HG03175 (cell line): ENCODE measurements at regions not wholly inside any gene's neighbourhood (a gene's known extent, or its start where the extent isn't known, plus 50 kb on each side); places are given as distances from the start of the nearest gene placed in this dataset.

Source experiments
- ATAC-seq: cut with Tn5 transposase; IDR thresholded peaks from one replicate; pipeline ENCODE4 v1.9.1; 2021; ENCODE audit warnings: mild to moderate bottlenecking, moderate library complexity; ENCODE audit not compliant: unreplicated experiment

DNA sequence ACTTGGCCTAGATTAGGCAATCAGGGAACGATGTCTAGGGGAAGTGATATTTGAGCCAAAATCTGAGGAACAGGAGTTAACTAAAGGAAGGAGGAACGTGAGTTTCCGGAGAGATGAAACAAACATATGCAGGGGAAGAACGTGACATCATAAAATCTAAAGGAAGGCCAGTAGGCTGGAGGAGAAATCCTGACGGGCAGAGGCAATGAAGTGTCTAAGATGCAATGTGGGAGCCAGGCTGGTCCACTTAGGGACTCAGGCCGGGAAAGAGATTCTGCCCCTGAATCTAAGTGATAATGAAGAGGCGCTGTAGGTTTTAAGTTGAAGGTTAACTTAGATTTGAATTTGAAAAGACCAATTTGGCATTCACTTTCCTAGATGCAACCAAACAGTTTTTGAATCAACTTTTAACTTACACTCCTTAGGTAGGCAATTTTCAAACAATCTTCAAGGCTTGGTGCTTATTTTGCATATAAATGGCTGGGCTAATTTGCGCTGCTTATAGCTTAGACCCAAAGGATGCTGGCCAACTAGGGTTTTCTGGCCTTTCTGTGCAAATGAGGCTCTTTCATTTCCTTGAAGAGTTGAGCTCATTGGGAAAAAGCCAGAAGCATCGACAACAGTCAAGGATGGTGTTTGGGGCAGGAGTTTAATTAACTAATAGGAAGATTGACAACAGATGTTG, 221.7 kb downstream of the SOX11 start:
- ATAC-seq, result no peak

DNA sequence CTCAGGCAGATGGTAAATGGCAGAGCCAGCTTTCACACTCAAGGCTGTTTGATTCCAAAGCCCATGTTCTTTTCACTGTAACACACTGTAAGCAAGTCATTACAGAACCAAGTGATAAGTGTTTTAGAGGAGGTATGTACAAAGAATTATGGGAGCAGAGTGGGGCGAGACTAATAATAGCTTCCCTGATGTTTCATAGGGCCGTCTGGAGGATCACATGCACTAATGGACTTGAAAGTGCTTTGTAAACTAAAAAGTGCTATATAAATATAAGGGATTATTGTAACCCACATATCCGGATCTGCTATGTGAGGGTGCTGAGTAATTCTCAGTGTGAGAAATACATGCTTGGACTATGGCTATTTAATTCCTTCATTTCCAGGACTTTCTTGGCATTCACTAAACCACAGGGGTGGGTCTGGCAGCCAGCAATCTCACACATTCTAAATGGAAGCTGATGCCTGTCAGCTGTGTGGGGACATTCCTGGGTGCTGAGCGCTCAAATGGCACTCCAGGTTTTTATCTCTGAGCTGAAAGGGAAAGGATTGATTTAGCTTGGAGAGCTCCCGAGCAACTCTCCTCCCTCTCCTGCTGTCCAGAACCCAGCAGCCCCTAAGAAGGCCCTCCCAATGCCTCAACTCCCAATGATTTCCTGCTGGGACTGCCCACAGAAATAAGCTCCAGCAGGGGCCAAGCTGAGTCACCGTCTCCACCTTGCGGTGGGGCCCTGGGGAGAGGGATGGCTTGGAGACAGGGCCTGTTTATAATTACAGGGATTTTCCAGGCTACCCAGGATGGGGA, 222.8 kb downstream of the SOX11 start:
- no peak for ATAC-seq

DNA sequence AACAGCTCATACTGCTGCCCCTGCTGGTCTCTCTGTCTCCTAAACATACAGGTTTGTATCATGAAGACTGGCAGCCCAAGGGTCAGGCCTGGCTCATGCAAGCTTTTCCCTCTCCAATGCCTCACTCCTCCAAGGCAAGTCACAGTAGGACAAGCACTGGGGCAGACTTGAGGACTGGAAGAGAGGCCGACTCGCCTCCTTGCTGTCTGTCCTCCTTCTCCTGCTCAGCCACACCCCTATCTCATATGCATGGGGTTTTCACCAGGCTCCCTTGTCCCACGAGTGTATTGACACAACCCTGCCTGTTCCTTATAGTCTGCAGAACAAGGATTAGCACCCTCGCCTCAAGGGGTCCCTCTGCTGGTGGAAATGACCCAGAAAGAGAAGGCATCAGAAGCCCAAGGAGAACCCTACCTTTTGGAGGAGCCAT, 223.7 kb downstream of the SOX11 start:
- no peak for ATAC-seq

DNA sequence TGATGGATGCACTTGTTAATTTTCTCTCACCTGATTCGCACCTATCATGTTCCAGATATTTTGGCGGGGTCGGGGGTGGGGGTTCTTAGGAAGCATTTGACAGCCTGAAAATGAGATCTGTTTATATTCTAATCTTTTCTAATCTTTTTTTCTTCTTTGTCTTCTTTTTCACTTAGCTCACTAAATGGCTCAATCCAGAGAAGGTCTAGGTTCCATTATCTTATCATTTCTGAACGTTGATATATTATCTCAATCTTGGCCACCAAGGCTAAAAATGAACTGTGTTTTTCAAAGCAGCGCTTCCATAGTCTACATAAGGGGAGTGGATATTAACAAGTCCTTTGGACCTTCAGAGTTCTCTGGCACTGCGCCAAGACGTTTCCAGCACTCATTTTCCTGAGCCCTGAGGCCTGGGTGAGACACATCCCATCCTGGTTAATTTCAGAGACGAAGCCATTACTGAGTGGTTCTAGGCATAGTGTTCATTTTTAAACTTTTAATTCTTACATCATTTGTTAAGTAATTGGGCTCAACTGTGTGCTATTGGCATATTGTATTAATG, 229.0 kb downstream of the SOX11 start:
- ATAC-seq, result no peak

DNA sequence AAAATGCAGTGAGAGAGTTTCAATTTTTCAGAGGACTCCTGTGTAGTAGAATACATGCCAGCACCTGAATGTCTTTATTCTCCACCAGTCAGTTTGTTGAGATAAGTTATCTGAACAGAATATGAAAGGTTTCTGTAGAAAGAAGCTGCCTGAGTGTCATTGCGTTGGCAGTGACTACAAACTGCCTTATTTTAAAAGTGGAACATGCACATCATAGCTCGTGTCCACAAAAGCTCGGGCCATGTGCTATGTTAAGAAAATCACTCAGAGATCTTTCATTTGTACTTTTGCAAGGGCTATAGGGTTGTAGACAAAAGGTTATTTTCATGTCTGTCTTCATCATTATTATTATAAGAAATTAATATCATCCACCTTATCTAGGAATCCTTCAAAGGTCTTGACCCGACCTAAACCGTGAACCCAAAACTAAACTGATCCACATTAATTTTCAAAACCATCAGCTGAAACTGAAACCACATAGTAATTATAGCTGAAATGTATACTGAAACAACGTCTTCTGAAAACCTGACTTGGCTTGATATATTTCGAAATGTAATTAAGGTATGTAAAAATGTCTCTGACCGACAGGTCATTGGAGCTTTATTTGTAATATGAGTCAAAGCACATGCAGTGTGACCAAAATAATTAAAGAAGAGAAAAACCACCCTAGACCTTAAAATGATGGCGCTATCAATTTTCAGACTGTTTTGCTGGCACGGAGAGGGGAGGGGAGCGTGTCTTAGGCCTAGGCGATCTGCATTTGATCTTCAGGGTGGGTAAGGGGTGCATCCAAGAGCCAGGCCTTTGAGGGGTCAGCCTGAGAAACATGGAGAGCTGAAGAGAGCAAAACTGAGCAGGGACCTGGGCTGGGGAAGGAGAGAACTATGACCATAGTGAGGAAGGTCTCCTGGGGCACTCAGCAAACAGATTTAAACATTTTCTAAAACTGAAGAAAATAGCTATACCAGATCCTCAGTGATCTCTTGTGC, 232.1 kb downstream of the SOX11 start:
- ATAC-seq, result no peak

DNA sequence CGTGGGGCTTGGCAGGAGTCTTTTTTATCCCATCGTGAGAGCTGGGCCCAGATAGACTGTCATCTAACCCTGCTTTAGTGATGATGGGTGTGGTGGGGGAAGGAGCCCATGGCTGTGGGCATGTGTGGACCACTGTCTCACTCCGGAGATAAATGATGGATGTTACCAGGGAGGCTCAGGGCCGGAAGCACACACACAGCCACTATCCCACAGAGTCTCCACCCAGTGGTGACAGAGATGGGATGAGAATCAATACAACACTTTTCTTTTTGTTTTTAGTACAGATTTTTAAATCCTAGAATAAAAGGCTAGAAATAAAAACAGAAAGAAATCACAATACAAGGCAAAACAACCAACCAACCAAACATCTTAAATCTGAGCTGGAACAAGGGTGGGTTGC, 233.4 kb downstream of the SOX11 start:
- no peak for ATAC-seq

DNA sequence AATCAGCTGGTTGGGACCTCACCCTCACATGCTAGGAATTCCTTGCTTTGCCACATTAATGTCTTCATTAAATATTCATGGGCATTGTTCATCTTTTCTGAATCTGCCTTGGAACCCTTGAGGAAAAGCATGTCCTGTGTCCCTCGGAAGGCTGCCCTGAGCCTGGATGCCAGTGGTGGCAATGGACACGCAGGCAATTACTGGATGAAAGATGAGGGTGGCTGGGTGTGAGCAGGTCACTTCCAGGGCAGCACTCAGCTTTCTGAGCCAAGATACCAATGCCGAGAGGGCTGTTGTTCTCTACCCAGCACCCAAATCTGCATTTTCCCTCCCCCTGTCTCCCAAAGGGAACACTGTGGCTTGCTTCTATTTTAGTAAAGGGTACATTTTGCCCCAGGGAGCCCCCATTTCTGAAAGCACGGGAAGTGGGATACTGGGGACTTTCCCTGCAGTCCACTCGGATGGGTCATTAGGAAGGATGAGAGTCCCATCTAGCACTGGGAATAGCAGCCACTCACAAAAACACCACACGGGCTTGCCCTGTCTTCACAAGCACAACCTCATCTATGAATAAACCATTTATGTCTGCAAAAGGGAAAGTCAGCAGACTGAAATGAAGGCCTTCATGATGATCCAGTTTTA, 234.8 kb downstream of the SOX11 start:
- ATAC-seq, result no peak

DNA sequence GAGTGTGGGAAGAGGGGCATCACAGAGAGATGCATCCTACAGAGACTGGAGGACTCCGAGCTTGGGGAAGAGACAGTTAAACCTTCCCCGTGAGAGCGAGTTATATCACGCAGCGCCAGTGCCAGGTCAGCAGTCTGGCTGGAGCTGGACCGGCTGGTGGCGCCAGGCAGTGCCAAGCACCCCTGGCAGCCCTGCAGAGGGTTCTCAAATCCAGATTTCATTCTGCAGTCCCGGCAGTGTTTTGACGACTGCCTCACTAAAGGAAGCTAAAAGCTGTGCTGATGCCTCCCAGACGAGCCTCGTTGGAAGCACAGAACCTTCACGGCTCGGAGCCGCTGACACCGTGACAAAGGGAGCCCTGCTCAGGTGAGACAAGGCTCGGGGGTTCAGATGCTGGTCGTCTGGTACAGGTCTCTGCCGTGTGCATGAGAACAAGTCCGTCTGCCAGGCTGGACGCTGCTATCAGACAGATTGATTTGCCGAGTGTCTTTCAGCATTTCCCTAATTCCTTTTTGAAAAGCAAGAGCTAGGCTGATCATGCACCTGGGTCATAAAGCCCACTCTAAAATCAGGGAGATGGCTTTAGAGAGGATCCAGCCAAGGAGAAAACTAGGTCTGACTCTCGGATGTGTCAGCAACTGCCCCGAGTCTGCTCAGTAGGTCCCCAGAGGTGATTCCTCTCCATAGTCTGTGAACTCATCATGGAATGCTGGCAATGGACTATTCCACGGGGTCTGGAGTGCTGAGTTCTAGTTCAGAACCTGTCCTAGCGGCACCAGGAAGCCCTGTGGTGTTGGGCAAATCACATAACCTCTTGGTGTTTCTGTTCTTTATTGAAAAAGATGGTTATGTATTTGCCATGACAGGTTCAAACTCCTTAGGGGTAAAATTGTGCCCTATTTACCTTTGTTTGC, 240.6 kb downstream of the SOX11 start:
- no peak for ATAC-seq

DNA sequence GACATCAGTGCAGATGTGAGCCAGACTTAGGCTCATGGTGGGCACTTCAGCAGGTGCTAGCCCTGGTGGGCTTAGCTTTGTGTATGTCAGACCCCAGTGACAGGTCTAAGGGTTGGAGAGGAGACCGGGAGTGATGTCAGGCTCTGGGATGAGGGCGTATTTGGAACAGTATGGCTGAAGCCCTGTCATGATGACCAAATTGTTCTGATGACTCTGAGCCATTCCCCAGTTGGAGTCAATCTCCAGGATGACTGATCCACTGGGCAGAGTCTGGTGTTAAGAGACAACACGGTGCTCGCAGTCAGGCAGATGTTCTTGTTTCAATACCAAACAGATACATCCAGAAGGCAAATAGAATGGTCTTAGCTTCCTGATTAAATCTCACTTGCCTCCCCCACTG, 241.5 kb downstream of the SOX11 start:
- no peak for ATAC-seq

DNA sequence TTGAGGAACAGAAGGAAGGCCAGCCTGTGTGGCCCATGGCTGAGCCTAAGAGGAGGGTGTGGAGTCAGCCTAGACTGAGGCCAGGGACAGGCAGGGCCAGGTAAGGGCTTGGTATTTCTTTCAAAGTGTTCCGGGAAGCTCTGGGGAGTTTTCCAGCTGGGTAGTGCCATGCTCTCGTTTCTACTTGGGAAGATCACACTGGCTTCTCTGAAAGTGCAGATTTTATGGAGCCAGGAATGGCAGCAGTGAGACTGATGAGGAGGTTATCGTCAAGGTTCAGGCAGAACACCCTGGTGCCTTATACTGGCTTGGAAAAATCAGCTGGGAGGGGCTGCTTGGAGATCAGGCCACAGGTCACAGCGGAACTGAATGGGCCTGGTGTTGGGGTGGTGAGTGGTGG, 245.1 kb downstream of the SOX11 start:
- ATAC-seq, result no peak

DNA sequence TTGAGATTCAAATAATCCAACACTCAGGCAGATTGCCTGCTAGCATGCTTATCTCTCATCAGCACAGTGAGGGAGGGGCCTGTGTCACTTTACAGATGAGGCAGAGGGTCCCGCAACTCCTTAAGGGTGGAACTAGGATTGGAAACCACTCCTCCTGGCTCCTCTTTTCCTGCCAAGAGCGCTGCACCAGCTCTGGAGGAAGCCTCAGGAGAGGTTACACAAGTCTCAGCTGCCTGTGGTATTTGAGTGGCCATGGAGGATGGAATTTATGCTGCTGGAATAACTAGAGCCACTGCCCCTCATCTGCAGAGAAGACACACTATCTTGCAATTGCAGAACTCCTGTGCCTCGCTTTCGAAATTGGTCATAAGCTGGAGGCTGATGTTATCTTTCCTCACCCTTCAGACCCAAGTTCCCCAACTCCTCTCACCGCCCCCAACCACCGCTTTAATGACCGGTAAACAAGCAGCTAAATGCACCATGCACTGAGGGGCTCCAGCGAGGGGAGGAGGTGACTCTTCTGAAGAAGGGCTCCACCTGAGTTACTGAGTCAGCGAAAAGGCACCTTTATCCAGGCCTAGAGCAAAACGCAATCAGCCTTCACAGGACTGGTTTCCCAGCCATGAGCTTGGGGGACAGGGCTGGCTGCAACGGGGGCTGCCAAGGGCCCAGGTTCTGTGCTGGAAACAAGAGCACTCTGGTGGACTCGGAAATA, 245.8 kb downstream of the SOX11 start:
- no peak for ATAC-seq

DNA sequence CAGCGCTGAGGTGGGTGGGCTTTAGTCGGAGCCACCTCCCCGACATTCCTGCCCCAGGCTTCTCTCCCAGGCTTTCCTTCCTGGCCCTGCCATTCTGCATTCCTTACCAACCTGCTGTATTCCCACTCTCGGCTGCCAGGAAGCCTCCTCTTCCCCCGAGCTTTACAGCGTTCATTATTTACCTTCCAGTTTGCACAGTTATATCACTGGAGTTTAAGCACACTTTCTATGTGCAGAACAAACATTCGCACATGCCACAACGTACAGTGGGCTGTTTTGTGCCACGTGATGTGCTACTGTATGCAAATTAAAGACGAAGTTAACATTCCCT, 246.3 kb downstream of the SOX11 start:
- ATAC-seq, result no peak

DNA sequence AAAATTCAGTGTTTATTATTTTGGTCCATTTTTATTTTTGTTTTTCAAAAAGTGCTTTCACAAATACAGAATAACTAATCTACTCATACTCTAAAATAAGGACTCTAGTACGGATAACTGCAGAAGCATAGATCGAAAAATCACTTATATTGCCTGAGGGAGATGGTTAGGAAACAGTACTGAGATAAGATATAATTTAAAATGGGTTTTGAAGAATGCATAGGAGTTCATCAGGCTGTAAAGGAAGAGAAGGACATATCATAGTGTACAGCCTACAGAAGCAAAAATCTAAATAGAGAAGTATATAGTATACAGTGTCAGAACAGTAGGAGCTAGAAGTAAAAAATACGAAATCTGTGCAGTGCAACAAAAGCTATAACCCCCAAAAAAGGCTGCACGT, 247.4 kb downstream of the SOX11 start:
- ATAC-seq, result no peak

DNA sequence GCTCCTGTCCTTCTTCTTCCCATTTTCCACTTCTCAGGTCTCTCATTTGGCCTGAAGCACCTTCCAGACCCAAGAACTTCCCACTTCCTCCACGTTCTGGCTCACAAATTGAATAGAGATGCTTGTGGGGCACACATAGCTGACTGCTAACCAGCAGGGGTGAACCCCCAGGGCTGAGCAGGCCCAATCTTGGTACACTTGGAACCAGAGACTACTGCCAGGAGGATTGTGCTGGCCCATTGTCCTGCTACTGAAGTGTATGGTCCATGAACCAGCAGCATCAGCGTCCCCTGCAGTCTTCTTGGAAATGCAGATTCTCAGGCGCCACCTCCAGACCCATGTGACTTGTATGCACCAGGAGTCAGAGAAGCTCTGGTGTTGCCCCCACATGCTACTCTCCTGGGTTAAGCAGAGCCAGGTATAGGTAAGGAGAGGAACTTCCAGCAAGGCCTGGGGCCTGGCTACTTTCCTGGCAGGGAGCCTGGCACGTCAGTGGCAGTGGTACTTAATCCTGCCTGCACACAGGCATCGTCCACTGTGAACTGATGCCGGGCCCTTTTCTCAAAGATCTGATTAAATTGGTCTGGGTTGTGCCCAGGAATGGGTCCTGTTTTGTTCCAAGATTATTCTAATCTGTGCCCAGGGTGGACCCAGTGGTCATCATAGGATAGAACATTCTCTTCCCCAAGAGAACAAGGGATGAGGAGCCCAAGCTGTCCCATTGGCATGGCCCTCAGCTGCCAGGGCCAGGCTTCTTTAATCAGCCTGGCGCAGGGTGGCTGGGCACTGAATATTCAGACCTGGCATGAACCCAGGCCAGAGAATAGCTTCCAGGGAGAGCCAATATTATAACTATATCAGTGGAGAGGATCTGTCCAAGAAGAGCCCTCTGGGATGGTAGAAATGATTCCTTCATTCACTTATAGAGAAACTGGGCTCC, 248.7 kb downstream of the SOX11 start:
- ATAC-seq, result no peak

DNA sequence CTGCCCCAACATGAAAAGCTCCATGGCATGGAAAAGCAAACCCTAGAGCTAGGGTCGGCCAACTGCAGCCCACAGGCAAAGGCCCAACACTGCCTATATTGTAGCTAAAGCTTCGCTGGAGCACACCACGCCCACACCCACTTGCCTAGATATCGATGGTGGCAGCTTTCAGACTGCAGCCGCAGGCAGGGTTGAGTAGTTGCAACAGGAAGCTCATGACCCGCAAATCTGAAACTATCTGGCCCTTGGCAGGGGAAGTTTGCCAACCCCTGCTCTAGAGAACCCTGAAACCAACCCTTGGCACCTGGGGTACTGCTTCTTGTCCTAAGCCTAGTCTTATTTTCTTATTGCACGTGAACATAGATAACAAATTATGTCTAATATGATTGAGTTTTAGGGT, 250.0 kb downstream of the SOX11 start:
- ATAC-seq, result no peak

DNA sequence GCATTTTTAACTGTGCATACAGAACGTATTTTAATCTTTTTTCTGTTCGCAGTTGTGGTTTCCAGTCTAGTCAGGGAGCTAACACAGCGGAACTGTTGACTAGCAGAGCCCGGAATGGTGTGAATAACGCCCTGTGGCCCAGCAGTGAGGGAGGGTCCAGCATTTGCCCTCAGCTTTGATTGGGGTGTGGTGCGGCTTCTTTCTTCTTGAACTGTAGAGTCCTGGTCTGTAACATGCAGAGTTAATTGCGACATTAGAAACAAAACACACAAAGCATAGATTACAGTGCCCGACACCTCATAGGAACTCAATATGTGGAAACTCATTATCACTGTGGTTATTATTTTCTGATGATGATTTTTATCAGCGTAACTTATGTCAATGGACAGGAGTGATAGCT, 253.6 kb downstream of the SOX11 start:
- ATAC-seq, result no peak

DNA sequence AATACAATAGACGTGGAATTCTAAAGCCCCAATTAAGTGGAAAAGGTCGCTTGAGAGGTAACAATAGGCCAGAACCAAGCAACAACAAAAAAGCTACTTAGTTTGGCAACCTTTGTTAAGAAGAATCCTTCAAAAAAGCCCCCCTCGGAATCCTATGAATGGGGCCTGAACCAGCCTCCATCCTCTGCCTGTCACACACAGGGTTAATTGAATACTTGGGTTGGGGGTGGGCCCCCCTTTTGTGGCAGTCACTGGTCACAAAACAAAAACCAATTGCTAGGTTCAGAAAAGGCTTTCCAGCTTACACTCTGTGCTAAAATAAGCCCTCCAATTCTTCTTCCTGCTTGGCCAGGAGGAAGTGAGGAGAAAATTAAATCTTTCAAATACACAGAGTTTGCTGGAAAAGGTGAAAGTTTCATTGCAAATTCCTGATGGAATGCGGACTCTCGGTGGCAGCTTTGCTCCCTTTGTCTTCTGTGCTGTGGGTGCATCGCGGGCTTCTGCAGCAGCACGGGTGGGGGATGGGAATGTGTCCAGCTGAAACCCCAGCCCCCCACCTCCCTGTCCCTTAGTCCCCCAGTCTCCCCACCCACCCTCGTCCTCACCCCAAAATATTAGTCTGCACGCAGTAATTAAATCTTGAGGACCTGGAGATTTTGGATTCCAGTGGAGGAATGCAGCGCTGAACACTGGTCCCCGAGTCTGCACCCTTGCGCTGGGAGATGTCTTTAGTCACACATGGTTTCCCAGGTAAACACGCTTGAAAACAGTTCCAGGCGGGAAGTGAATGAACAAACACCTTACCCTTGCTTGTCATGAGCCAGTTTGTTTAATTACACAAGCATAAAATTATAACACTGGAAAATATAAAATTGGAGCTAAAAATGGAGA, 254.3 kb downstream of the SOX11 start:
- ATAC-seq, result no peak
